HUDEP-2 (cell line): ENCODE measurements at regions not wholly inside any gene's neighbourhood (a gene's known extent, or its start where the extent isn't known, plus 50 kb on each side); places are given as distances from the start of the nearest gene placed in this dataset.
"Not testable (repeated sequence)": the region's sequence is repeated elsewhere in the genome, so short reads cannot be mapped to it uniquely, and the experiment has no call there.

Experiments
- DNase-seq, 76 experiments: peaks; one replicate each; lab custom pipeline; 2025; ENCODE audit not compliant: unreplicated experiment in 76 of 76; lab: John Stamatoyannopoulos, UW

- DNase-seq: peak in 54 of 76 experiments; percentile 0 to 57 (median 22)
Observed at GRCh38 chr4:101730291-101731117, 60.0 kb upstream of the BANK1 start.

GRCh38 chr4:101727238-101727637, 63.3 kb upstream of the BANK1 start:
- no peak for DNase-seq

DNA sequence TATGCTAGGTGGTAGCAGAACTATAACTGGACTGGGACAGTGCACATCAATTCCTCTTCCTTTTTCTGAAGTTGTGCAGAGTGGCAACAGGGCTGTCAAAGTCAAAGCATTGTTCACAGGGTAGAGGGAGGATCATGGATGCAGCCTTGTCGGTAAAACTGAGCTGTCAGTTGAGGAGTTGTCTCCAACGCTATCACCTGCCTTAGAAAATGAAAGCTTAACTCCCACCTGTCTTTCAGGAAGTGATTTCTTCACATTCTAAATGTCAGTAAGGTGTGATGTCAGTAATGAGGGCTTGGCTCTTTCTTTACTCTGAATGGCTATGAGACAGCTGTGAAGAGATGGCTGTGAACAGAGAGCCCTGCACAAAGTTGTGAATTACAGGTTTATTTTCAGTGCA, 66.4 kb upstream of the BANK1 start:
- no peak for DNase-seq

GRCh38 chr4:101718810-101719209, 71.7 kb upstream of the BANK1 start:
- no peak for DNase-seq

GRCh38 chr4:101711590-101712260, 78.8 kb upstream of the BANK1 start:
- no peak for DNase-seq

DNA sequence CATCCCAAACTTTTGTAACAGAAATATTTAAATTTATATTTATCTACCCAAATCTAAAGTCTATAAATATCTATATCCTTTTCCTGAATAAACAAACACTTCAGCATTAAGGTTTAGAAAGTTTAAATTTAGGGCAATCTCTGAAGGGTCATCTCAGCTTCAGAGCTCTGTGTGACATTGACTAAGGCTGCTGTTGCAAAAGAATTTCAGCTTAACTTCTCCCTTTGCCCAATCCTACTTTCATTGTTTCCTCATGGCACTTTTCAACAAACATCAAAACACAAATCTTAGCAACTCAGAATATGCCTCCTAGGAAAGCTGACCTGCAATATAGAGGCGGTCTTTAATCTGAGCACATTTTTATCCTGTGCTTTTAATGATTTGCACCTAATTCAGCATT, 79.7 kb upstream of the BANK1 start:
- no peak for DNase-seq

GRCh38 chr4:101708293-101709039, 82.1 kb upstream of the BANK1 start:
- no peak for DNase-seq

DNA sequence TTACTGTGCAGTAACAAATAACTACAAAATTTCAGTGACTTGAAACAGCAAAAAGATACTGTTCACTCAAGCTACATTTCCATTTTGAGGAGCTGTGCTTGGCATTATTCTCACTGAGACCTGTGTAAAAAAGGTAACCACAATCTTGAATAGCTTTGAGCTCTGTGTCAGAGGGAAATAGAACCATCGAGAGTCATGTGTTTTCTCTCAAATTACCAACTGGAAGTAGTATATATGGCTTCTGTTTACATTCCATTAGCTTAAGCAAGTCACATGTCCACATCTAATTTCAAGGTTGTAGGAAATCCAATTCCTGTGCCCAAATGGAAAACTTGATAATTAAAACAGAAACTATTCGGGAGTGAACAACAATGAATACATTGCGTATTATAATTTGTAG, 82.9 kb upstream of the BANK1 start:
- no peak for DNase-seq

DNA sequence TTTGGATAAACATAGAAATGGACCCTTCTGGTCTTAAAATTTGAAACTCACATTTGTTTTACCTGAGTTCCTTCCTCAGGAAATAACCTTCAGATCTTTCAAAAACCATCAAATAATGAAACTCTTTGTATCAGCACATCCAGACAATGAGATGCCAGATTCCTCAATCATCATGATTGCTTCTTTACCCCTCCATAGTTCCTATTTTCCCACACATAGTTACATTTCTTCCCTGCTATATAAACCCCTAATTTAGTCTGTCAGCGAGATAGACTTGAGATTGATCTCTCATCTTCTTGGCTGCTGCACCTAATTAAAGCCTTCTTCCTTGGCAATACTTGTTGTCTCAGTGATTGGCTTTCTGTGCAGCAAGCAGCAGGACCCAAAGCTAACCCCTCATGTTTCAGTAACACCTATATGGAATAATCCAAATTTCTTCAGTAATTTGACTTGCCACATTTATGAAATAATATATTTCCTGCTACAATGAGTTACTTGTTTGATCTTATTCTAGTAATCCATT, 83.9 kb upstream of the BANK1 start:
- DNase-seq: no peak

GRCh38 chr4:101701551-101701950, 89.0 kb upstream of the BANK1 start:
- no peak for DNase-seq

DNA sequence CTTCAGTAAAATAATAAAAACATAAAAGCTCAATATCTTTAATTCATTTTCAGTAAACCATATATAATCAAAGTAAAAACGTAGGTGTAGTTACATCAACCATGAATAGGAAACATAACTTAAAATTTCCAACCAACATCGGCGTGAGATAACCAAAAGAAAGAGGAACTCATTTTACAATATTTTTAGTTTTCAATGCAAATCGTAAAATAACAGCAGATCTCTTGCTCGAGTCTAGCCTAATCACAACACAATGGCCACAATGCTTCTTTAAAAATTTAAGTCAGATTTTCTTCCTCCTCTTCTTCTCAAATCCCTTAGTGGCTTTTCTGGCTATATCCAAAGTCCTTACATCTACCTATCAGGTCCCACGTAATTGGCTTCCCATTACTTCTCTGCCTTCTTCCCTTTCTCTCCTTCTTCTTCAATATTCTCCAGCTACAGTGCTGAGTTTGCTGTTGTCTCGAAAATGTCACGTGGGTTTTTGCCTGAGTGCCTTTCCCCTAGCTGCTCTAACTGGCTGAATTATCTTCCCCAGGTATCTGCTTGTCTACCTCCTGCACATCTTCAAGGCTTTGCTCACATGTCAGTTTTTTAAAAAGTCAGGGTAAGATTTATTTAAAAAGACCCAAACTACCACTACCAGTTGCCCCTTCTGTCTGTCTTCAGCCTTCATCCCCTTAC, 90.9 kb upstream of the BANK1 start:
- DNase-seq: no peak

- DNase-seq: no peak
Observed at GRCh38 chr4:101697266-101697665, 93.3 kb upstream of the BANK1 start.

- DNase-seq: no peak
Observed at GRCh38 chr4:101696276-101697010, 94.1 kb upstream of the BANK1 start.

- no peak for DNase-seq
Observed at GRCh38 chr4:101695176-101695575, 95.4 kb upstream of the BANK1 start.

GRCh38 chr4:101694403-101694802, 96.1 kb upstream of the BANK1 start:
- DNase-seq: not testable (repeated sequence)

DNA sequence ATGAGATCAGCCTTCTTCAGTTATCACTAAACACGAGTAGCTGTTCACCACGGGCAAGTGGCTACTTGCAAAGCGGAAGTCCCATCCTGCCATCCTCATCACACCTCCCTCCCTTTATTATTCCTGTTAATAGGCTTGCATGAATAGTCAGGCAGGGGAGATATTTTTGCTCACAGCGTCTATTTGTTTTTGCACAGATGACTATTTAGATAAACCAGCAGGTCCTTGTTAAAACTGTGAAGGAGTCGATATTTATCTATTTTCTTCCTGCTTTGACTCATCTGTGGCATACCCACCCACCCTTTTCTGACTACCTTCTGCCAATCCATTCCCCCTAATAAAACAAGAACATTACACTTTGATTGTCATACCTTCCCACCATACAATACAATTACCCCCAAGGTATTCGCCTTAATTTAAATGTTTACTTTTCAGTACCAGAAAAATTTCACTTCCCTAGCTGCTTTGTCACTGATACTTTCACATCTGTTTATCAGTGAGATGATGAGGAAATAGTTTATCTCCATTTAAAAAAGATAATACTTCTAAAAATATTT, 96.6 kb upstream of the BANK1 start:
- DNase-seq: no peak

GRCh38 chr4:101689220-101689619, 101.3 kb upstream of the BANK1 start:
- DNase-seq: no peak

DNA sequence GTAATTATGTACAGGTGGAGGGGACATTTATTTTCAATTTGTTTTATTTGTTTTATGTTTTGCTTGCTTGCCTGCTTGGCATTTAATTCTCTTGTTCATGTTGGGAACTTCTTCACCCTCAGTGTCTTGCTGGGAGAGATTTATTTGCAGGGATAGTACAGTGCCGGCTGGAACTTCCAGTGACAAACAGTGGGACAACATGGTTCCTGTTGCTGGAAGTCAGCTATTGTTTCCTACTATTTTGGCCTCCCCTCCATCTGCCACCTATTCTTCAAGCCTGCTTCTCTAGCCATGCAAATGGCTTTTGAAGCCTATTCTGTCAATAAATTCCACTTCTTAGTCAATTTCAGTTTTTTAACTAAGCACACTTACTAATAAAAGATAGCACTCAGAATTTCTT, 105.4 kb upstream of the BANK1 start:
- DNase-seq: no peak

DNA sequence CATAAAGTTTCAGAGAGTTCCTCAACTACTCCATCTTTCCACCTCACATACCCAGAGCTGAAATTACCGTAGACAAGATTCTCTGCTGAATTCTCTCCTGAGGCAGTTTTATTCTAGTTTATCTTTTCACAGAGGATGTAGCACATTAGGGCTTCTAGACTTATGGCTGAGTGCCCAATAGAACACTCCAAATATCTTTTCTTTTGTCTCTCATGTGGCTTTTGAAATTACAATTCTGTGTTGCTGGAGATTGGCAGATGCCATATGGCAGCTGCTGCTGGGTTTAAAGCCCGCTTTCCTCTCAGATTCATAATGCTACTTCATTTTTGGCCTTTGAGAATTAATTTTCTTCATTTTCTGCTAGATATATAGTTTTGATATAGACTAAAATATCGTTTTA, 107.6 kb upstream of the BANK1 start:
- no peak for DNase-seq

- no peak for DNase-seq
Observed at GRCh38 chr4:101678180-101678579, 112.3 kb upstream of the BANK1 start.
